ENCODE measurements at regions not wholly inside any gene's neighbourhood (a gene's known extent, or its start where the extent isn't known, plus 50 kb on each side); places are given as distances from the start of the nearest gene placed in this dataset.

- Histone ChIP-seq H3K27me3 (replicated peaks; ENCODE audit: insufficient read depth, low read depth, low read length, poor library complexity) (no peaks in the 10 kb centered on the region), H3K27ac (ENCODE audit: low read depth, low read length, poor library complexity, severe bottlenecking) (no peak overlapping the region), H3K4me1 (ENCODE audit: insufficient read depth, low read length, poor library complexity, severe bottlenecking) (peaks cover 1% of the 10 kb centered on the region), H3K9me3 (ENCODE audit: low read depth, low read length, poor library complexity, severe bottlenecking) (no peaks in the 10 kb centered on the region), H3K36me3 (ENCODE audit: insufficient read depth, low read length, poor library complexity, severe bottlenecking) (no peaks in the 10 kb centered on the region), H3K4me3 (ENCODE audit: low read depth, low read length, poor library complexity, severe bottlenecking) (no peak overlapping the region)
- no peak for DNase-seq (ENCODE audit: low spot score)
- no peak for TF ChIP-seq EZH2 (IDR thresholded peaks at IDR 0.05; ENCODE audit: borderline replicate concordance, low read depth, low read length, poor library complexity, severe bottlenecking)
- TF ChIP-seq CTCF (conservative IDR thresholded peaks at IDR 0.05; ENCODE audit: low read depth, low read length), result no peak
- no TSS peak for BruUV-seq (replicated peaks)
- intact Hi-C loops (cut with micrococcal nuclease; ENCODE audit: unreplicated experiment), result no loop called here
- POLR2A ChIA-PET (ENCODE audit: low non-redundant PET), result no interaction called here
- CTCF ChIA-PET, result no interaction called here
Measured at GRCh38 chr3:1848935-1849334, 249.7 kb upstream of the CNTN4 start.

DNA sequence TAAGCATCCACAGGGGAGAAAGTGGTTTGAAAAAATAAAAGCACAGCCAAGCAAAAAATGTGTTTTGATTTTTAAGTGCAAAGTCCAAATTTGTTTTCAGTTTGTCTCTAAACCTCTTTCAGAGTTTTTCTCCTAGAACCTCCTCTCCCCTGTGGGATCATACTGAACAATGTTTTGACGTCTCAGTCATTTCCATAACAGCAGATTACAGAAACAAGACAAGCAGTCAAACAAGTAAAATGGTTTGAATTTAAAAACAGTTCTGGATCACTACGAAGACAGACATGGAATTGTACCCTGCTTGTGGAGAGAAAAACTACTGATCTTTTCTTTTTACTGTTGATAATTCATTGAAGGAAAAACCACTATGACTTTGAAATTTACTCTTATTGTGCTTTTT is 245.7 kb upstream of the CNTN4 start:
- no peak overlapping the region for H3K4me3 ChIP-seq (ENCODE audit: low read depth, low read length, poor library complexity, severe bottlenecking)
- H3K27me3 ChIP-seq (replicated peaks; ENCODE audit: insufficient read depth, low read depth, low read length, poor library complexity), result no peaks in the 10 kb centered on the region
- H3K4me1 ChIP-seq (ENCODE audit: insufficient read depth, low read length, poor library complexity, severe bottlenecking), result no peaks in the 10 kb centered on the region
- H3K9me3 ChIP-seq (ENCODE audit: low read depth, low read length, poor library complexity, severe bottlenecking), result no peaks in the 10 kb centered on the region
- no peak overlapping the region for H3K27ac ChIP-seq (ENCODE audit: low read depth, low read length, poor library complexity, severe bottlenecking)
- BruUV-seq (replicated peaks), result no TSS peak
- no peaks in the 10 kb centered on the region for H3K36me3 ChIP-seq (ENCODE audit: insufficient read depth, low read length, poor library complexity, severe bottlenecking)
- no peak for DNase-seq (ENCODE audit: low spot score)
- ChIA-PET POLR2A (ENCODE audit: low non-redundant PET) (no interaction called here), CTCF (no interaction called here)
- no peak for TF ChIP-seq CTCF (conservative IDR thresholded peaks at IDR 0.05; ENCODE audit: low read depth, low read length)
- TF ChIP-seq EZH2 (IDR thresholded peaks at IDR 0.05; ENCODE audit: borderline replicate concordance, low read depth, low read length, poor library complexity, severe bottlenecking), result no peak
- intact Hi-C loops (cut with micrococcal nuclease; ENCODE audit: unreplicated experiment), result no loop called here

GRCh38 chr3:1855841-1856240 is 242.8 kb upstream of the CNTN4 start:
- TF ChIP-seq EZH2 (IDR thresholded peaks at IDR 0.05; ENCODE audit: borderline replicate concordance, low read depth, low read length, poor library complexity, severe bottlenecking) (no peak), CTCF (conservative IDR thresholded peaks at IDR 0.05; ENCODE audit: low read depth, low read length) (no peak)
- BruUV-seq (replicated peaks), result no TSS peak
- ChIA-PET POLR2A (ENCODE audit: low non-redundant PET) (no interaction called here), CTCF (no interaction called here)
- Histone ChIP-seq H3K36me3 (ENCODE audit: insufficient read depth, low read length, poor library complexity, severe bottlenecking) (no peaks in the 10 kb centered on the region), H3K27me3 (replicated peaks; ENCODE audit: insufficient read depth, low read depth, low read length, poor library complexity) (no peaks in the 10 kb centered on the region), H3K4me1 (ENCODE audit: insufficient read depth, low read length, poor library complexity, severe bottlenecking) (no peaks in the 10 kb centered on the region), H3K9me3 (ENCODE audit: low read depth, low read length, poor library complexity, severe bottlenecking) (no peaks in the 10 kb centered on the region), H3K4me3 (ENCODE audit: low read depth, low read length, poor library complexity, severe bottlenecking) (no peak overlapping the region), H3K27ac (ENCODE audit: low read depth, low read length, poor library complexity, severe bottlenecking) (no peak overlapping the region)
- intact Hi-C loops (cut with micrococcal nuclease; ENCODE audit: unreplicated experiment), result no loop called here
- no peak for DNase-seq (ENCODE audit: low spot score)

All from A673 (cell line).